ENCODE measurements at regions not wholly inside any gene's neighbourhood (a gene's known extent, or its start where the extent isn't known, plus 50 kb on each side); places are given as distances from the start of the nearest gene placed in this dataset.

DNA sequence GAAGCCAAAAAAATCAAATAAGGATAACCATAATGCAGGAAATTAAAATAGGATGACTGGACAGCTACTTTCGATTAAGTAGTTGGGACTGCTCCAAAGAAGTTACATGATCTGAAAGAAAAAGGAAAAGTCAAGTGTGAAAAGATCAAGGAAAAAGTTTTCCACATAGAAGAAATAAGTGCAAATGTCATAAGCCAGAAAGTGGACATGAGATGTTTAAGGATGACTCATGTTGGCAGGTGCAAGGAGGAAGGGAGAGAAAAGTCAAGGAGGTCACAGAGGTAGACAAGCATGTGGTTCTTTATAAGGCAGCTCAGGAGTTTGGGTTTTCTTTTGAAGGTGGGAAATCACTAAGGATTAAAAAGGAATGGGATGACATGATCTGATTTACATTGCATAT is 89.8 kb upstream of the GPRIN3 start:
- H3K27me3 ChIP-seq (ENCODE audit: control insufficient read depth, insufficient read depth, low read length): no peaks in the 10 kb centered on the region
- no peak overlapping the region for H3K4me3 ChIP-seq (ENCODE audit: low read depth, low read length)
- no peak for FAIRE-seq
- no peaks in the 10 kb centered on the region for H3K36me3 ChIP-seq (ENCODE audit: control insufficient read depth, insufficient read depth, low read length)
- DNase-seq (ENCODE audit: low read depth): peak; percentile 2
- TF ChIP-seq, protein P1, sequence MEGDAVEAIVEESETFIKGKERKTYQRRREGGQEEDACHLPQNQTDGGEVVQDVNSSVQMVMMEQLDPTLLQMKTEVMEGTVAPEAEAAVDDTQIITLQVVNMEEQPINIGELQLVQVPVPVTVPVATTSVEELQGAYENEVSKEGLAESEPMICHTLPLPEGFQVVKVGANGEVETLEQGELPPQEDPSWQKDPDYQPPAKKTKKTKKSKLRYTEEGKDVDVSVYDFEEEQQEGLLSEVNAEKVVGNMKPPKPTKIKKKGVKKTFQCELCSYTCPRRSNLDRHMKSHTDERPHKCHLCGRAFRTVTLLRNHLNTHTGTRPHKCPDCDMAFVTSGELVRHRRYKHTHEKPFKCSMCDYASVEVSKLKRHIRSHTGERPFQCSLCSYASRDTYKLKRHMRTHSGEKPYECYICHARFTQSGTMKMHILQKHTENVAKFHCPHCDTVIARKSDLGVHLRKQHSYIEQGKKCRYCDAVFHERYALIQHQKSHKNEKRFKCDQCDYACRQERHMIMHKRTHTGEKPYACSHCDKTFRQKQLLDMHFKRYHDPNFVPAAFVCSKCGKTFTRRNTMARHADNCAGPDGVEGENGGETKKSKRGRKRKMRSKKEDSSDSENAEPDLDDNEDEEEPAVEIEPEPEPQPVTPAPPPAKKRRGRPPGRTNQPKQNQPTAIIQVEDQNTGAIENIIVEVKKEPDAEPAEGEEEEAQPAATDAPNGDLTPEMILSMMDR (IDR thresholded peaks at IDR 0.05; ENCODE audit: insufficient read depth, low read length, severe bottlenecking): no peak

DNA sequence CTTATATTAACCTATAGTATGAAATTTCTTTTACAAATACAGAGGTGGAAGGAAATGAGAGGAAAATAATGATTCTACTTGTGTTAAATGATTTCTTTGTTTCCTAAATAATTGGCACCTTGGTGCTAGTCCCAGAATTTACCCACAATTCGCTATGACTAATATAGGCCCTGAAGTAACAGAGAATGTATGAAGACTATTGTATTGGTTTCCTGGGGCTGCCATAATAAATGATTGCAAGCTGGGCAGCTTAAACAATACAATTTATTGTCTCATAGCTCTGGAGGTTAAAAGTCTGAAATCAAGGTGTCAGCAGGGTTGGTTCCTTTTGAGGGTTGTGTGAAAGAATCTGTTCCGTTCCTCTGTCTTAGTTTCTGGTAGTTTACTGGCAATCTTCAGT is 74.8 kb upstream of the GPRIN3 start:
- FAIRE-seq: no peak
- Histone ChIP-seq H3K36me3 (ENCODE audit: control insufficient read depth, insufficient read depth, low read length) (no peaks in the 10 kb centered on the region), H3K27me3 (ENCODE audit: control insufficient read depth, insufficient read depth, low read length) (no peaks in the 10 kb centered on the region), H3K4me3 (ENCODE audit: low read depth, low read length) (no peak overlapping the region)
- TF ChIP-seq, protein P1 (IDR thresholded peaks at IDR 0.05; ENCODE audit: insufficient read depth, low read length, severe bottlenecking): no peak
- DNase-seq (ENCODE audit: low read depth): no peak

DNA sequence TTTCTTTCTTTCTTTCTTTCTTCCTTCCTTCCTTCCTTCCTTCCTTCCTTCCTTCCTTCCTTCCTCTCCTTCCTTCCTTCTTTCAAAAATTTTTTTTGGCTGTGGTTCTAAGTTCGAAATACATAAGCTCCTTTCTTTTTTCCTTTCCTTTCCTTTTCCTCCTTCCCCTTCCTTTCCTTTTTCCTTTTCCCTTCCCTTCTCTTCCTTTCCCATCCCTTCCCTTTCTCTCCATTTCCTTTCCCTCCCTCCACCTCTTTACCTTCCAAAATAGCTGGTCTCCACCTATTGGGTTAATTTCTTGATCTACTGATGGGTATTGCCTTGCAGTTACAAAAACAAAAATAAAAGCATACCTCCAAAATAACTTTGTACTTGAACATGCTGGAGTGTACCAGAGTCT is 73.4 kb upstream of the GPRIN3 start:
- TF ChIP-seq, protein P1 (IDR thresholded peaks at IDR 0.05; ENCODE audit: insufficient read depth, low read length, severe bottlenecking): no peak

DNA sequence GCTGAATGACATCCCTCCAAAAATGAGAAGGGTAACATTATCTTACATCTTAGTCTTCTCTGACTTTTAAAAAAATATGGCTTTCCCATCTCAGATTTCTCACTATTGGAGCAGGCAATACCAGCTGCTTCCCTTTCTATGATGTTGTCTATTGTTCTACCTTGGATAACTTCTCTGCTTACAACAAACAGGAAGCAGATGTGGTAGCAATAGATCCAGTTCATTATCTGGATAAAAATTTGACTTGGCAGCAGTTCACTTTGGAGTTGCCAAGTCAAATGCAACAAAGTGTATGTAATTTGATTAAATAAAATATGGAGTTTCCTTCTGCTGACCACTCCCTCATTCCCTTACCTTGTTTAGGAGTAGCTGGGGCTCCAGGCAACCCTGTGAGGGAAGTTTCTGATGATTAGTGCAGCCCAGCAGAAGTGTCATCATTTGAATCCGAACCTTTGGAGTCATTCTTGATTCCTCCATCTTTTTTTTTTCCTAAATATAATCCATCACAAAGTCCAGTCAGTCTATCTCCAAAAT is 72.0 kb upstream of the GPRIN3 start:
- Histone ChIP-seq H3K27me3 (ENCODE audit: control insufficient read depth, insufficient read depth, low read length) (no peaks in the 10 kb centered on the region), H3K4me3 (ENCODE audit: low read depth, low read length) (no peak overlapping the region), H3K36me3 (ENCODE audit: control insufficient read depth, insufficient read depth, low read length) (no peaks in the 10 kb centered on the region)
- FAIRE-seq: no peak
- TF ChIP-seq, protein P1 (IDR thresholded peaks at IDR 0.05; ENCODE audit: insufficient read depth, low read length, severe bottlenecking): no peak
- no peak for DNase-seq (ENCODE audit: low read depth)

More for the DNA sequence above, 73.4 kb upstream of the GPRIN3 start:
- Histone ChIP-seq H3K27me3 (ENCODE audit: control insufficient read depth, insufficient read depth, low read length) (no peaks in the 10 kb centered on the region), H3K4me3 (ENCODE audit: low read depth, low read length) (no peak overlapping the region), H3K36me3 (ENCODE audit: control insufficient read depth, insufficient read depth, low read length) (no peaks in the 10 kb centered on the region)
- no peak for DNase-seq (ENCODE audit: low read depth)
- FAIRE-seq: no peak

DNA sequence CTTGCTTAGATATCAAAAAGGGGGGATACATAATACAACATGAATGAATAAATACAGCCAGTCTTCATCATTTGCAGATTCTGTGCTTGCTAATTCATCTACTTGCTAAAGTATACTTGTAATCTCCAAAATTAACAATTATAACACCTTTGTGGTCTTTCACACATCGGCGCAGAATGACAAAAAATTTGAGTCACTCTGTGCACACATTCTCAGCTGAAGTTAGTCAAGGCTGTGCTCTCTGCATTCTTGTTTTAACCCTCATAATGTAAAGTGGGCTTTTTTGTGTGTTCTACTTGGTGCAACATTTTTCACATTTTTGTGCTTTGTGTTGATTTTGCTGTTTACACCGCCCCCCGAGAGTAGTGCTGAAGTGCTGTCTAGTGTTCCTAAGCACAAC is 65.8 kb upstream of the GPRIN3 start:
- no peak for DNase-seq (ENCODE audit: low read depth)
- TF ChIP-seq, protein P1 (IDR thresholded peaks at IDR 0.05; ENCODE audit: insufficient read depth, low read length, severe bottlenecking): no peak
- Histone ChIP-seq H3K27me3 (ENCODE audit: control insufficient read depth, insufficient read depth, low read length) (no peaks in the 10 kb centered on the region), H3K36me3 (ENCODE audit: control insufficient read depth, insufficient read depth, low read length) (no peaks in the 10 kb centered on the region), H3K4me3 (ENCODE audit: low read depth, low read length) (no peak overlapping the region)
- no peak for FAIRE-seq

DNA sequence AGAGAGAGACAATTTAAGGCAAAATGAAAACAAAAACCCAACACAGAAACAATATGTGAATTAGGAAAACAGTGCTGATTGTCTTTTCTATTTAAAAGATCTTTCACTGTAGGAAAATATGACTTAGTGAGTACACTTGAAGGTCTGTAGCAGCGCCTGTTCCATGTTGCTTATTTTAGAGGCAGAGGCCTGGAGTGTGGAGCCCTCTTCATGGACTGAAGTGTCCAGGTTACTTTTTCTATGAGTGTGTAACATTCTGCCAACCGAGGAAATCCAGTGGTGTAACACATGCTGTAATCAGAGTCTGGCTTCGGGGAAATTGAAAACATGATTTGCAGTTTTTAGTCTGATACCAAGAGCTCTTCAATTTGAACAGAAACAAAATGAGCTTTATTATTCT is 64.0 kb upstream of the GPRIN3 start:
- no peak for FAIRE-seq

More for the DNA sequence above, 64.0 kb upstream of the GPRIN3 start:
- no peak overlapping the region for H3K4me3 ChIP-seq (ENCODE audit: low read depth, low read length)
- no peaks in the 10 kb centered on the region for H3K27me3 ChIP-seq (ENCODE audit: control insufficient read depth, insufficient read depth, low read length)
- no peak for DNase-seq (ENCODE audit: low read depth)
- no peaks in the 10 kb centered on the region for H3K36me3 ChIP-seq (ENCODE audit: control insufficient read depth, insufficient read depth, low read length)
- TF ChIP-seq, protein P1 (IDR thresholded peaks at IDR 0.05; ENCODE audit: insufficient read depth, low read length, severe bottlenecking): no peak

All from bronchial epithelial cell (primary cell).